GM23248 (cell line): ENCODE measurements at regions not wholly inside any gene's neighbourhood (a gene's known extent, or its start where the extent isn't known, plus 50 kb on each side); places are given as distances from the start of the nearest gene placed in this dataset.
A peak's percentile ranks its signal among the peaks of the same experiment; 100 is the strongest.

Experiments used
- DNase-seq: peaks from one replicate; pipeline ENCODE4 v3.0.0-alpha.2; 2015
- H2AFZ ChIP-seq: fragments of 200-600 bp; sonication (generic); 2 replicates; pipeline ENCODE4 v1.6.1; 2016; ENCODE audit warnings: antibody characterized with exemption
- H3F3A ChIP-seq: fragments of 200-600 bp; sonication (generic); 2 replicates; pipeline ENCODE4 v1.6.1; 2016; ENCODE audit warnings: mild to moderate bottlenecking, antibody characterized with exemption, mixed run types; ENCODE audit not compliant: insufficient read depth
- H3K27ac ChIP-seq: fragments of 200-600 bp; sonication (generic); 2 replicates; pipeline ENCODE4 v1.5.1; 2016; ENCODE audit warnings: mild to moderate bottlenecking
- H3K27me3 ChIP-seq: fragments of 200-600 bp; sonication (generic); replicated peaks from 2 replicates; pipeline ENCODE4 v1.6.1; 2016; ENCODE audit warnings: mild to moderate bottlenecking; ENCODE audit not compliant: insufficient read depth
- H3K36me3 ChIP-seq: fragments of 200-600 bp; sonication (generic); 2 replicates; pipeline ENCODE4 v1.6.1; 2016; ENCODE audit warnings: low read depth, mild to moderate bottlenecking
- H3K4me1 ChIP-seq: fragments of 200-600 bp; sonication (generic); 2 replicates; pipeline ENCODE4 v1.6.1; 2016; ENCODE audit warnings: mild to moderate bottlenecking; ENCODE audit not compliant: insufficient read depth
- H3K4me2 ChIP-seq: fragments of 200-600 bp; sonication (generic); one replicate; pipeline ENCODE4 v1.6.1; 2016; ENCODE audit warnings: mild to moderate bottlenecking; ENCODE audit not compliant: unreplicated experiment
- H3K4me3 ChIP-seq: fragments of 200-600 bp; sonication (generic); 2 replicates; pipeline ENCODE4 v1.5.1; 2016; ENCODE audit warnings: mild to moderate bottlenecking
- H3K79me2 ChIP-seq: fragments of 200-600 bp; sonication (generic); 2 replicates; pipeline ENCODE4 v1.6.1; 2016; ENCODE audit warnings: mild to moderate bottlenecking; ENCODE audit not compliant: insufficient read depth
- H3K9ac ChIP-seq: fragments of 200-600 bp; sonication (generic); 2 replicates; pipeline ENCODE4 v1.6.1; 2016; ENCODE audit warnings: mild to moderate bottlenecking
- H3K9me2 ChIP-seq: fragments of 200-600 bp; sonication (generic); 2 replicates; pipeline ENCODE4 v1.6.1; 2016; ENCODE audit warnings: mixed run types, mild to moderate bottlenecking, moderate library complexity; ENCODE audit not compliant: insufficient read depth
- H3K9me3 ChIP-seq: fragments of 200-600 bp; sonication (generic); one replicate; pipeline ENCODE4 v1.6.1; 2017; ENCODE audit warnings: low read depth
- H4K20me1 ChIP-seq: fragments of 200-600 bp; sonication (generic); 2 replicates; pipeline ENCODE4 v1.6.0; 2016; ENCODE audit not compliant: insufficient read depth
- EZH2 ChIP-seq: fragments of 200-600 bp; sonication (generic); IDR thresholded peaks from 2 replicates; pipeline ENCODE4 v1.6.1; 2018; ENCODE audit warnings: antibody characterized with exemption, mild to moderate bottlenecking; ENCODE audit not compliant: insufficient read depth, poor library complexity, severe bottlenecking
- EZH2phosphoT487 ChIP-seq: fragments of 200-600 bp; sonication (generic); IDR thresholded peaks from 2 replicates; pipeline ENCODE4 v1.6.1; 2018; ENCODE audit warnings: antibody characterized with exemption, moderate library complexity, mild to moderate bottlenecking, low read depth; ENCODE audit not compliant: insufficient read depth
- WGBS, 2 experiments: methylation state at CpG; one replicate each; pipeline ENCODE4 v1.1.6; 2015 to 2017; ENCODE audit warnings: low lambda C conversion rate in 2 of 2, low coverage in 1 of 2; ENCODE audit errors: missing lambda C conversion rate in 2 of 2; 5-methylcytosine and 5-hydroxymethylcytosine counted together
- in situ Hi-C: fragments of 300-500 bp; cut with MboI; formaldehyde crosslinking; loops from 2 replicates; pipeline ENCODE4 v1.15.0; 2020

DNA sequence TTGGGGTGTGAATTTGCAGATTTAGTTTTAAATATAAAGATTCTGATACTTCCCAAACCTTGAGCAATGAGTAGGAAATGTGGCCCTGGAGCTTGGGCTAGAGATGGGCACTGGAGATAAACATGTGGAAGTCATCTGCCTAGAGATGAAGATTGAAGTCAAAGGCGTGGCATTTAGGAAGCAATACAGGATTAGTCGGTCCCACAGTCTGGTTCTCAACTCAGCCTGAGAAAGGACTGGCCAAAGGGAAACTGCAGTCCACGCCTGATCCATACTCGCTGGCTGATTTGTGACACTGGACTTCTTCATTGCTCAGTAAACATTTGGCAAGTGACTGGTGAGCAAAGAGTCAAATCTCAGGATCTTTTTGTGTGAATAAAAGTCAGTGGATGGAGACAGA is 268.2 kb upstream of the ATP2B1 start:
- 46 to 49% methylated on average over 4 of the region's 4 CpGs for WGBS, 2 experiments
- H3K4me2 ChIP-seq = peak overlapping the region; percentile 62
- peak; percentile 29 for DNase-seq
- H3K9me3 ChIP-seq = no peaks in the 10 kb centered on the region
- H3K27ac ChIP-seq = no peak overlapping the region
- no peaks in the 10 kb centered on the region for H4K20me1 ChIP-seq
- H3K9ac ChIP-seq = no peak overlapping the region
- H3K79me2 ChIP-seq = no peaks in the 10 kb centered on the region
- peak overlapping the region; percentile 27 for H2AFZ ChIP-seq
- no peaks in the 10 kb centered on the region for H3K27me3 ChIP-seq
- H3K9me2 ChIP-seq = no peaks in the 10 kb centered on the region
- H3K4me1 ChIP-seq = peaks cover 39% of the 10 kb centered on the region
- H3K4me3 ChIP-seq = no peak overlapping the region
- H3F3A ChIP-seq = peaks cover 38% of the 10 kb centered on the region
- in situ Hi-C loops = no loop called here
- no peaks in the 10 kb centered on the region for H3K36me3 ChIP-seq
- TF ChIP-seq EZH2phosphoT487 = no peak
- TF ChIP-seq EZH2 = no peak

DNA sequence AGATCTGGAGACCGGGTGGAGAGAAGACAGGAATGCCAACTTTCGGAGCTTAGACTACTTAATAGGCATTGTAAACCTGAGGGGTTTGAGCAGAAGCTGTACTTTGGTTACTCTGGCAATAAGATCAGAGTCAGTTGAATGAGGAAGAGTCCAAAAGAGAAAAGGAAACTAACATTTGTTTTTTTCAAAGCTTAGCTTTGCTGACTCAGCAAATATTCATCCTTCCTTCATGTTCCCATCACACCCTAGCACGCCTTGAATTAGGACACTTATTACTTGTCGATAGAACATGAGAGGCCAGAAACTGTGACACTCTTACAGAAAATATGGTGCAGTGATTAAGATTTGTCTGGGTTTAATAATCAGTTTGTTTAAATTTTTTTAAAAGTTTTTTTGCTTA is 266.9 kb upstream of the ATP2B1 start:
- in situ Hi-C loops = no loop called here
- H3K9me3 ChIP-seq = no peaks in the 10 kb centered on the region
- H2AFZ ChIP-seq = no peak overlapping the region
- H3K36me3 ChIP-seq = no peaks in the 10 kb centered on the region
- no peak overlapping the region for H3K27ac ChIP-seq
- H3K4me3 ChIP-seq = no peak overlapping the region
- TF ChIP-seq EZH2phosphoT487 = no peak
- TF ChIP-seq EZH2 = no peak
- H3K4me2 ChIP-seq = no peak overlapping the region
- 80 to 89% methylated on average over 4 of the region's 4 CpGs for WGBS, 2 experiments
- H3K9ac ChIP-seq = no peak overlapping the region
- peaks cover 39% of the 10 kb centered on the region for H3F3A ChIP-seq
- no peaks in the 10 kb centered on the region for H4K20me1 ChIP-seq
- no peaks in the 10 kb centered on the region for H3K79me2 ChIP-seq
- no peak for DNase-seq
- peaks cover 45% of the 10 kb centered on the region for H3K4me1 ChIP-seq
- no peaks in the 10 kb centered on the region for H3K27me3 ChIP-seq
- H3K9me2 ChIP-seq = no peaks in the 10 kb centered on the region

DNA sequence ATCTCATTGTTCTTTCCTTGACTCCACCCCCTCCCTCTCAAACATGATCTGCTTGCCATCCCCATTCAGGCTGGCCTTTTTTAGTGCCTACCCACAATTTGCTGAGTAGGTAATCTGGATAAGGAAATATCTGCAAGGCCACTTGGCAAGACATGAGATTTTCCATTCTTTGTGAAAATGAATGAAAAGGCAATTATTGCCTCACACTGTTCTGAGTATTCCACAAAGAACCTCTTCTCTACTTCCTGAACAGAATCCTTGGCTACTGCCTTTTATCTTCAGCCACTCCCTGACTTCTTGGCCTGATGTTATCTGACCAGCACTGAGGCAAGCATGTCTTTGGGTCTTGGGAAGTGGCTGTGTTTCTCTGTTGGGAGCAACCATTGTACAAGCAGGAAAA is 263.2 kb upstream of the ATP2B1 start:
- no peaks in the 10 kb centered on the region for H3K27me3 ChIP-seq
- no peaks in the 10 kb centered on the region for H3K79me2 ChIP-seq
- H3K36me3 ChIP-seq = no peaks in the 10 kb centered on the region
- H3K4me1 ChIP-seq = peaks cover 21% of the 10 kb centered on the region
- in situ Hi-C loops = no loop called here
- H2AFZ ChIP-seq = no peak overlapping the region
- TF ChIP-seq EZH2 = no peak
- TF ChIP-seq EZH2phosphoT487 = no peak
- no peak overlapping the region for H3K9ac ChIP-seq
- H3K4me2 ChIP-seq = no peak overlapping the region
- H3K9me3 ChIP-seq = no peaks in the 10 kb centered on the region
- H4K20me1 ChIP-seq = no peaks in the 10 kb centered on the region
- DNase-seq = peak; percentile 56
- H3K27ac ChIP-seq = no peak overlapping the region
- H3K9me2 ChIP-seq = no peaks in the 10 kb centered on the region
- H3K4me3 ChIP-seq = no peak overlapping the region
- peaks cover 19% of the 10 kb centered on the region for H3F3A ChIP-seq

DNA sequence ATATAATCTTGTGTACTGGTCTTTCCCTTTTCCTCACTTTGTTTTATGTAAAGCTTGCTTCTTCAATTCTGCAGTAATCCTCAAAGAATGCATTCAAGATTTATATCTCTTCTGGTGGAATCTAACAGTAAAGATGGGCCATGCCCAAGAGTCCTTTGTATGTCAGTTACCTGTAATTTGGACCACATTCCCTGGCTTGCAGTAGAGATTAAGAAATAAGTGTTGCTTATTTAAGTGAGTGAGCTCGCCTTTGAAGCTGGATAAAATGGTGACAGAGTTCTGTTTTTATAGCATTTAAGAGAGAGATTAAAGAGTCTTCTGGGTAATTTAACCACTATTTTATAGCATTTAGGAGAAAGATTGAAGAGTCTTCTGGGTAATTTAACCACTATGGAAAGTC is 262.1 kb upstream of the ATP2B1 start:
- 90 to 95% methylated on average over 1 of the region's 1 CpG for WGBS, 2 experiments
- in situ Hi-C loops = no loop called here
- H3K9me2 ChIP-seq = no peaks in the 10 kb centered on the region
- H2AFZ ChIP-seq = no peak overlapping the region
- no peak for TF ChIP-seq EZH2phosphoT487
- no peak for TF ChIP-seq EZH2
- H3K4me1 ChIP-seq = peaks cover 16% of the 10 kb centered on the region
- no peak overlapping the region for H3K9ac ChIP-seq
- no peaks in the 10 kb centered on the region for H3K36me3 ChIP-seq
- H3F3A ChIP-seq = peaks cover 14% of the 10 kb centered on the region
- no peaks in the 10 kb centered on the region for H3K79me2 ChIP-seq
- no peaks in the 10 kb centered on the region for H4K20me1 ChIP-seq
- peak; percentile 15 for DNase-seq
- no peak overlapping the region for H3K4me2 ChIP-seq
- no peak overlapping the region for H3K4me3 ChIP-seq
- no peak overlapping the region for H3K27ac ChIP-seq
- H3K9me3 ChIP-seq = no peaks in the 10 kb centered on the region
- no peaks in the 10 kb centered on the region for H3K27me3 ChIP-seq

DNA sequence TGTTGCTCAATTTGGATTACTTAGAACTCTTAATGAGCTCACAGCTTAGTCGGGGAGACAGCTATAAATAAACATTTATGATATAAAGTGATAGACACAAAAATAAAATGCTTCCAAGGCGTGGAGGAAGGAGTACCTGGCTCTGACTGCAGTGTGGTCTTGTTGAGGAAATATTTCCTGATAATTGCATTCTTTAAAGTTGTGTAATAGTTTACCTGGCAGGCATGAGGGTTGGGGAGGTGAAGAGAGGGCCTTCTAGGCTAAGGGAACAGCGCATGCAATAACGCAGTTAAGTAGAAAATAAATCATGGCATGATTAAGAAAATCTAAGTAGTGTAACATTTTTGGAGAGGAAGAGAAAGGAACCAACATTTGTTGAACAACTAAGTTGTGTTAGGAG is 260.5 kb upstream of the ATP2B1 start:
- Histone ChIP-seq H3K79me2 (no peaks in the 10 kb centered on the region), H3K4me2 (no peak overlapping the region), H3K27ac (no peak overlapping the region), H3K9me3 (no peaks in the 10 kb centered on the region), H3K9ac (no peak overlapping the region), H3K4me3 (no peak overlapping the region), H3F3A (peaks cover 14% of the 10 kb centered on the region), H3K4me1 (peaks cover 16% of the 10 kb centered on the region), H4K20me1 (no peaks in the 10 kb centered on the region), H2AFZ (no peak overlapping the region), H3K36me3 (no peaks in the 10 kb centered on the region), H3K9me2 (no peaks in the 10 kb centered on the region), H3K27me3 (no peaks in the 10 kb centered on the region)
- 87 to 90% methylated on average over 4 of the region's 4 CpGs for WGBS, 2 experiments
- in situ Hi-C loops = no loop called here
- DNase-seq = no peak
- TF ChIP-seq EZH2phosphoT487 (no peak), EZH2 (no peak)
